ENCODE measurements at regions not wholly inside any gene's neighbourhood (a gene's known extent, or its start where the extent isn't known, plus 50 kb on each side); places are given as distances from the start of the nearest gene placed in this dataset.

GRCh38 chr2:64784168-64785061 is 130.7 kb upstream of the SERTAD2 start (continued):
- TF ChIP-seq POLR2AphosphoS5 (IDR thresholded peaks at IDR 0.05; ENCODE audit: low read depth, low read length): no peak
- TF ChIP-seq POLR2A (IDR thresholded peaks at IDR 0.05; ENCODE audit: control extremely low read depth in 1 of 2, low read depth in 2 of 2, low read length in 2 of 2): no peak
- TF ChIP-seq RFX5 (IDR thresholded peaks at IDR 0.05; ENCODE audit: borderline replicate concordance, low read depth, low read length): no peak
- TF ChIP-seq CBX8 (IDR thresholded peaks at IDR 0.05; ENCODE audit: borderline replicate concordance, low read depth, low read length): no peak
- no peak for TF ChIP-seq JUN (IDR thresholded peaks at IDR 0.05; ENCODE audit: low read depth, low read length)
- no peak for TF ChIP-seq TAF7 (optimal IDR thresholded peaks at IDR 0.05; ENCODE audit: borderline replicate concordance, low read depth, low read length)

All from H1 (cell line).